BJ (cell line): ENCODE measurements at regions not wholly inside any gene's neighbourhood (a gene's known extent, or its start where the extent isn't known, plus 50 kb on each side); places are given as distances from the start of the nearest gene placed in this dataset.

Experiments
- CTCF ChIA-PET: fragments of 350-600 bp; formaldehyde crosslinking; extraction: SDS; loops from one replicate; lab custom pipeline; 2021; ENCODE audit warnings: antibody characterized with exemption, inconsistent platforms; lab: Yijun Ruan, JAX
- POLR2A ChIA-PET: fragments of 300-600 bp; sonication (Branson Sonifier 250); formaldehyde crosslinking; extraction: SDS; loops from one replicate; lab custom pipeline; 2021; ENCODE audit warnings: antibody characterized with exemption; lab: Charles Lee
- DNase-seq: peaks from one replicate; pipeline ENCODE4 v3.0.0-alpha.2; 2011; ENCODE audit warnings: low read depth
- H3K27me3 ChIP-seq: 2 replicates; pipeline ENCODE4 v1.6.0; 2011; ENCODE audit warnings: low read length; ENCODE audit not compliant: control insufficient read depth, insufficient read depth
- H3K36me3 ChIP-seq: 2 replicates; pipeline ENCODE4 v1.5.1; 2011; ENCODE audit warnings: low read length; ENCODE audit not compliant: control insufficient read depth, insufficient read depth
- H3K4me3 ChIP-seq: 2 replicates; pipeline ENCODE4 v1.5.1; 2011; ENCODE audit warnings: low read depth, mild to moderate bottlenecking, control low read depth, low read length
- TF ChIP-seq, protein P1 (sequence below): IDR thresholded peaks from 2 replicates; pipeline ENCODE4 v1.5.1; 2011; ENCODE audit warnings: low read depth, mild to moderate bottlenecking, control low read depth, inconsistent platforms, low read length, moderate library complexity; ENCODE audit not compliant: insufficient read depth

DNA sequence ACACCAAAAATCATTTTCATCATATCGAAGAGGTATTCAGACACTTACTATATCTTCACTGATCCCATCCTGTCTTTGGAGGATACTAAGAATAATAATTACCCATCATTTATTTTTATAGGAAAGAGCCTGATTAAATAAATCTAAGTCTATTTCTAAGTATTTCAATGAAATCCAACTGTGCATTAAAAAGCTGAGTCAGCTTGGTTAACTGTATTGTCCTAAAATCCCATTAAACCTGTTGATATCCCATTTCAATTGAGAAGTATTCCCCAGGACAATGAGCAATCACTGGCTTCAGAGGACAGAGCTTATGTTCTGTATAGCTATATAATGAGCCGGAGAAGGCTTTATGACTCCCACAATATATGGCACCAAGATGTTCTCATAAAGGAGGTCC, 142.0 kb upstream of the RORB start:
- POLR2A ChIA-PET = no interaction called here
- H3K27me3 ChIP-seq = no peaks in the 10 kb centered on the region
- no peak overlapping the region for H3K4me3 ChIP-seq
- CTCF ChIA-PET = interaction anchor here (0.6 kb wide), 1 partner anchor 485 kb away, joined by 5 read pairs; no protein-coding TSS in a partner anchor
- TF ChIP-seq, protein P1, sequence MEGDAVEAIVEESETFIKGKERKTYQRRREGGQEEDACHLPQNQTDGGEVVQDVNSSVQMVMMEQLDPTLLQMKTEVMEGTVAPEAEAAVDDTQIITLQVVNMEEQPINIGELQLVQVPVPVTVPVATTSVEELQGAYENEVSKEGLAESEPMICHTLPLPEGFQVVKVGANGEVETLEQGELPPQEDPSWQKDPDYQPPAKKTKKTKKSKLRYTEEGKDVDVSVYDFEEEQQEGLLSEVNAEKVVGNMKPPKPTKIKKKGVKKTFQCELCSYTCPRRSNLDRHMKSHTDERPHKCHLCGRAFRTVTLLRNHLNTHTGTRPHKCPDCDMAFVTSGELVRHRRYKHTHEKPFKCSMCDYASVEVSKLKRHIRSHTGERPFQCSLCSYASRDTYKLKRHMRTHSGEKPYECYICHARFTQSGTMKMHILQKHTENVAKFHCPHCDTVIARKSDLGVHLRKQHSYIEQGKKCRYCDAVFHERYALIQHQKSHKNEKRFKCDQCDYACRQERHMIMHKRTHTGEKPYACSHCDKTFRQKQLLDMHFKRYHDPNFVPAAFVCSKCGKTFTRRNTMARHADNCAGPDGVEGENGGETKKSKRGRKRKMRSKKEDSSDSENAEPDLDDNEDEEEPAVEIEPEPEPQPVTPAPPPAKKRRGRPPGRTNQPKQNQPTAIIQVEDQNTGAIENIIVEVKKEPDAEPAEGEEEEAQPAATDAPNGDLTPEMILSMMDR = no peak
- no peak for DNase-seq
- H3K36me3 ChIP-seq = no peaks in the 10 kb centered on the region

DNA sequence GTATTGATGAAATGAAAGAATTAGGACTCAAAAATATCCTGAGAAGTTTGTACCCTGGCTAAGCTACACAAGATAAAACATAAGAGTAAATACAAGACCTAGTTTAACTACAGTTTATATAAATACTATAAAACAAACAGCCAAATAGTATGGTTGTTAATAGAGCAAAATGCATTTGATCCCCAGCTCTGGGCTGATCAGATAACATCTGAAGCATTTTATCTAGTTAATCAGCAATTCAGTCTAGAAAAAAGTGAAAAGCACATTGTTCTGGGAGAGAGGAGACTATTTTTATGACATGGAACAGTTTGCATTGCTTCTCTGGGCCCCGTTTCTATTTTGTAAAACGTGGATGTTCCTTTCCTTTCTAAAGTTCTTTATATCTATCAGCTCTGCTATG, 139.6 kb upstream of the RORB start:
- TF ChIP-seq, protein P1 = no peak
- Histone ChIP-seq H3K36me3 (no peaks in the 10 kb centered on the region), H3K27me3 (no peaks in the 10 kb centered on the region), H3K4me3 (no peak overlapping the region)
- ChIA-PET CTCF (no interaction called here), POLR2A (no interaction called here)
- DNase-seq = no peak

DNA sequence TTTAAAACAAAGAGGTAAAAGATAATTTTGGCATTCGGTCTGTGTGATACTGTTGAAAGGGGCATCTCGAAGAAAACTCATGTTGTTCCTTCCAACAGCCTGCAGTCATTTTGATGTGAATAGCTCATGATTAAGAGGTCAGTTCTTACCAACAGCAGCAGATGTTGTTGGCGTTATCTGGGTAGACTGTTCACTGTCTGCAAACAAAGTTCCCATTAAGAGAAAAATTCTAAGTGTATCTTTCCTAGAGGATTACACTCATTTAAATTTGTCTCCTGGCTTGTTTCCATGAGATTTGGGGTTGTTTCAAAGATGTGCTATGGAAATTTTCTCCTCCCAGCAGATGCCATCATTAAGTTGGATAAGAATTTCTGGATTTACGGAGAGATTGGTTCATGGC, 138.2 kb upstream of the RORB start:
- H3K4me3 ChIP-seq = no peak overlapping the region

DNA sequence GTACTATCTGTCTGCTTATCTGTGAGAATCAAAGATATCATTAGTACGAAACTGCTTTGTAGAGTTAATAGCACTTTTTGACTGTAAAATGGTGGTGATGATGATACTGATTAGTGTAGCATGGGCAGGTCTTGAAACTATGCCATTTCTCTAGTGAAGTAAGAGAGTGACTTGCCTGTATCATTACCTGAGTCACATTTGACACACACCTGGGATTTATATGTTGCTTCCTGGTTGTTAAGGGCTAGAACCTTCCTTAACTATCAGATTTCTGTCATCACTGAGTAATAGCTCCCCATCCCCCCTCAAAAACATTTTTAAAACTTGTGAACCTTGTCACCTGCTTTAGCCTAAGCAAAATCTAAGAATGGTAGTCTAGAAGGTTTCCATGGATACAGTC, 135.6 kb upstream of the RORB start:
- no peak for DNase-seq
- ChIA-PET CTCF (no interaction called here), POLR2A (no interaction called here)
- Histone ChIP-seq H3K27me3 (no peaks in the 10 kb centered on the region), H3K36me3 (no peaks in the 10 kb centered on the region), H3K4me3 (no peak overlapping the region)
- TF ChIP-seq, protein P1 = no peak

More for the DNA sequence above, 138.2 kb upstream of the RORB start:
- POLR2A ChIA-PET = no interaction called here
- CTCF ChIA-PET = no interaction called here
- H3K36me3 ChIP-seq = no peaks in the 10 kb centered on the region
- H3K27me3 ChIP-seq = no peaks in the 10 kb centered on the region
- no peak for DNase-seq
- TF ChIP-seq, protein P1 = no peak

DNA sequence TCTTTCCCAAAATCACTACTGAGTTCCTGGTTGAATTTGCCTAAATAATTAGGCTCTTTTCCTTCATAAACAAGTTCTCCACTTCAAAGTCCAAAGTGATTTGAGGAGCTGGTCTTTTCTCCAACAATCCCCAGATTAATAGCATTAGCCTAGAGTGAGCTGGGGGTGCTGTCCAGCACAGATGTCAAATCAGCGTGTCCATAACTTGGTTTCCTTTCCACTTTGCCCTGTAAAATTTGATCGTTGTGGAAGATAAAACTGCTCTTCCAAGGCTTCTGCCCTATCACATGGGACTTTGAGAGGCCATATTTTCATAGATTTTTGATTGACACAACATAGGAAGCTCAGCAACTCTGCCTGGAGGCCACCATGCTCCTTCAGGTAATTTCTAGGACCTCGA, 134.7 kb upstream of the RORB start:
- TF ChIP-seq, protein P1 = no peak
- ChIA-PET CTCF (no interaction called here), POLR2A (no interaction called here)
- H3K4me3 ChIP-seq = no peak overlapping the region
- no peaks in the 10 kb centered on the region for H3K36me3 ChIP-seq
- DNase-seq = no peak
- no peaks in the 10 kb centered on the region for H3K27me3 ChIP-seq
